GM12891 (cell line): ENCODE measurements at regions not wholly inside any gene's neighbourhood (a gene's known extent, or its start where the extent isn't known, plus 50 kb on each side); places are given as distances from the start of the nearest gene placed in this dataset.

Source experiments
- POLR2A ChIP-seq: IDR thresholded peaks from 2 replicates; pipeline ENCODE4 v1.6.1; 2011; ENCODE audit warnings: low read depth, low read length, control low read depth
- POLR2AphosphoS5 ChIP-seq: IDR thresholded peaks from 2 replicates; pipeline ENCODE4 v1.6.1; 2011; ENCODE audit warnings: low read depth, low read length, control low read depth
- TAF1 ChIP-seq: IDR thresholded peaks from 2 replicates; pipeline ENCODE4 v1.6.1; 2011; ENCODE audit warnings: low read depth, low read length, control low read depth

DNA sequence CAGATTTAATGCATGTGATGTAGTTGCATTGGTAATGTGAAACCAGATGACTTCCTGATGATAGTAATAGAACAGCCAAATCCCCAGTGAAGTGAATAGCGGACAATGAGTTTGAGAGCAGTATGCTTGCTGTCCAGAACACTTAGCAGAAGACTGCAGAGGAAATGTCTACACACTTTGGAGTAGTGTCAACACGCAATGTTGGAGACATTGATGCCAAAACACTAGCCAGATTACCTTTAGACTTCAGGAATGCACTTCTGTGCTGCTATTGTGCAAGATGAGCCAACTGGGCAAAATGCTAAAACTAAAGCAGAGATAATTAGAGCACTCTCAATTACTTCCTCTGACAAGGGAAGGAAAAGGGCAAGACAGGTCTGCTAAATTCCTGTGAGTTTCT is 176.7 kb downstream of the PRDM9 start:
- TF ChIP-seq POLR2A = no peak
- TF ChIP-seq POLR2AphosphoS5 = no peak
- TF ChIP-seq TAF1 = no peak
